SU-DHL-6 (cell line): ENCODE measurements at regions not wholly inside any gene's neighbourhood (a gene's known extent, or its start where the extent isn't known, plus 50 kb on each side); places are given as distances from the start of the nearest gene placed in this dataset.

Experiments
- H2AFZ ChIP-seq: fragments of 200-600 bp; sonication (generic); 2 replicates; pipeline ENCODE4 v1.6.1; 2014; ENCODE audit warnings: low read depth, mild to moderate bottlenecking, moderate library complexity, mixed read lengths, antibody characterized with exemption, low read length; ENCODE audit not compliant: severe bottlenecking
- H3F3A ChIP-seq: fragments of 200-600 bp; shearing (Covaris generic); 2 replicates; pipeline ENCODE4 v1.6.0; 2016; ENCODE audit warnings: antibody characterized with exemption, mild to moderate bottlenecking; ENCODE audit not compliant: insufficient read depth
- H3K27ac ChIP-seq: fragments of 200-600 bp; sonication (generic); 2 replicates; pipeline ENCODE4 v1.5.1; 2016; ENCODE audit warnings: low read depth, mild to moderate bottlenecking, low read length, moderate library complexity, mixed read lengths
- H3K27me3 ChIP-seq: fragments of 200-600 bp; sonication (generic), shearing (Covaris generic); 2 replicates; pipeline ENCODE4 v1.6.0; 2014; ENCODE audit warnings: mild to moderate bottlenecking, low read length
- H3K36me3 ChIP-seq: fragments of 200-600 bp; sonication (generic); 2 replicates; pipeline ENCODE4 v1.6.1; 2014; ENCODE audit warnings: mild to moderate bottlenecking, low read length, mixed read lengths
- H3K4me2 ChIP-seq: fragments of 300-600, 200-600 bp; shearing (Covaris generic), sonication (generic); 2 replicates; pipeline ENCODE4 v1.6.0; 2014; ENCODE audit warnings: low read length, low read depth, mild to moderate bottlenecking; ENCODE audit not compliant: poor library complexity, severe bottlenecking
- H3K4me3 ChIP-seq: fragments of 200-600 bp; sonication (generic); 2 replicates; pipeline ENCODE4 v1.5.1; 2014; ENCODE audit warnings: antibody characterized with exemption, low read length, mild to moderate bottlenecking, mixed read lengths; ENCODE audit not compliant: insufficient read depth, poor library complexity, severe bottlenecking
- H3K79me2 ChIP-seq: fragments of 200-600 bp; sonication (generic); 2 replicates; pipeline ENCODE4 v1.6.1; 2014; ENCODE audit warnings: mild to moderate bottlenecking, low read length, moderate library complexity; ENCODE audit not compliant: insufficient read depth
- H3K9ac ChIP-seq: fragments of 200-600 bp; sonication (generic); 2 replicates; pipeline ENCODE4 v1.7.0; 2014; ENCODE audit warnings: mild to moderate bottlenecking, low read length
- H3K9me2 ChIP-seq: fragments of 200-600 bp; sonication (generic); replicated peaks from 2 replicates; pipeline ENCODE4 v1.6.1; 2014; ENCODE audit warnings: low read length; ENCODE audit not compliant: insufficient read depth
- H3K9me3 ChIP-seq: fragments of 200-600 bp; sonication (generic); 2 replicates; pipeline ENCODE4 v1.6.1; 2014; ENCODE audit warnings: low read length, mixed read lengths; ENCODE audit not compliant: insufficient read depth
- H4K20me1 ChIP-seq: fragments of 200-600 bp; sonication (generic); 2 replicates; pipeline ENCODE4 v1.6.1; 2014; ENCODE audit warnings: low read depth, mild to moderate bottlenecking, antibody characterized with exemption, low read length, moderate library complexity, mixed read lengths
- EZH2phosphoT487 ChIP-seq: fragments of 200-600 bp; sonication (generic), shearing (Covaris generic); conservative IDR thresholded peaks from 2 replicates; pipeline ENCODE4 v1.6.1; 2018; ENCODE audit warnings: mild to moderate bottlenecking, antibody characterized with exemption, low read length, moderate library complexity, mixed read lengths
- TF ChIP-seq, protein P1 (sequence below): fragments of 200-600 bp; sonication (generic); IDR thresholded peaks from one replicate; pipeline ENCODE4 v1.5.1; 2017; ENCODE audit warnings: antibody characterized with exemption, mild to moderate bottlenecking, low read length, moderate library complexity; ENCODE audit not compliant: insufficient read depth, poor library complexity, severe bottlenecking

DNA sequence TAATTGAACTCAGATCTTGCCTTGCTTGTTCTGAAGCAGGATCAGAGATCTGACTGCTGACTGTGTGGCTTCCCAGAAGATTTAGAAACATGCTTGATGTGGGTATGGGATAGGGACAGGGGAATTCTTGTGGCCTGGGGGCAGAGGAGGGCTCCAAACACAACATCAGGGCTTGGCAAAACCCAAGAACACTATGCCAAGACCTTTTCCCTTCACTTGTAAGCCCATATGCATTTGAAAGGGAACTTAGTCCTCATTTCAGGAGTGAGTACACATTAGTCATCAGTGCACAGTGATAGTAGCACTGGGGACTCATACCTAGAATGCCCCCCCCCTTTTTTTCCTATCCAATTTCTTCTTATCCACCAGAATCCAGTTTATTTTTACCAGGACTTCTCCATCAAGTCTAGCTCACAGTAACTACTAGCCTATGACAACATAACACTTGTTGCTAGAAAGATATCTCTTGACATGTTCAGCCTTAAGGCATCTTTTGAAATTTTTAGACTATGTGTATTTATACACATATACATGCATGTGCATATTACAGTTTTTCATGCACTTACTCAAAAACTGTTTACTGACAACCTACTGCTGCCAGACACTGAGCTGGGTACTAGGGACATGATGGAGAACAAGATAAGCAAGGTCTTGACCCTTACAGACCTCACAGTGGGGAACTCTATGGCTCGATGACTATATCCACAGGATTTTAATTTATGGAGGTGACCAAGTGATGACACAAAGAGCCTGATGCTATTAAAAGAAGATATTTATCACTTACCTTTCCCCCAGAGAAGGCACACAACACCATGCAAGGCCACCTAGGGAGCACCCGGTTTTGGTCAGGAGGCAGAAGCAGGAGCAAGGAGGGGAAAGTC lies 158.3 kb upstream of the MAP3K1 start:
- H2AFZ ChIP-seq = no peak overlapping the region
- no peaks in the 10 kb centered on the region for H3F3A ChIP-seq
- H3K36me3 ChIP-seq = no peaks in the 10 kb centered on the region
- H3K9ac ChIP-seq = no peak overlapping the region
- H4K20me1 ChIP-seq = no peaks in the 10 kb centered on the region
- H3K4me3 ChIP-seq = no peak overlapping the region
- H3K27ac ChIP-seq = no peak overlapping the region
- H3K27me3 ChIP-seq = no peaks in the 10 kb centered on the region
- no peak overlapping the region for H3K4me2 ChIP-seq
- TF ChIP-seq EZH2phosphoT487 = no peak
- TF ChIP-seq, protein P1, sequence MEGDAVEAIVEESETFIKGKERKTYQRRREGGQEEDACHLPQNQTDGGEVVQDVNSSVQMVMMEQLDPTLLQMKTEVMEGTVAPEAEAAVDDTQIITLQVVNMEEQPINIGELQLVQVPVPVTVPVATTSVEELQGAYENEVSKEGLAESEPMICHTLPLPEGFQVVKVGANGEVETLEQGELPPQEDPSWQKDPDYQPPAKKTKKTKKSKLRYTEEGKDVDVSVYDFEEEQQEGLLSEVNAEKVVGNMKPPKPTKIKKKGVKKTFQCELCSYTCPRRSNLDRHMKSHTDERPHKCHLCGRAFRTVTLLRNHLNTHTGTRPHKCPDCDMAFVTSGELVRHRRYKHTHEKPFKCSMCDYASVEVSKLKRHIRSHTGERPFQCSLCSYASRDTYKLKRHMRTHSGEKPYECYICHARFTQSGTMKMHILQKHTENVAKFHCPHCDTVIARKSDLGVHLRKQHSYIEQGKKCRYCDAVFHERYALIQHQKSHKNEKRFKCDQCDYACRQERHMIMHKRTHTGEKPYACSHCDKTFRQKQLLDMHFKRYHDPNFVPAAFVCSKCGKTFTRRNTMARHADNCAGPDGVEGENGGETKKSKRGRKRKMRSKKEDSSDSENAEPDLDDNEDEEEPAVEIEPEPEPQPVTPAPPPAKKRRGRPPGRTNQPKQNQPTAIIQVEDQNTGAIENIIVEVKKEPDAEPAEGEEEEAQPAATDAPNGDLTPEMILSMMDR = no peak
- H3K79me2 ChIP-seq = no peaks in the 10 kb centered on the region
- H3K9me3 ChIP-seq = no peaks in the 10 kb centered on the region
- H3K9me2 ChIP-seq = no peaks in the 10 kb centered on the region

DNA sequence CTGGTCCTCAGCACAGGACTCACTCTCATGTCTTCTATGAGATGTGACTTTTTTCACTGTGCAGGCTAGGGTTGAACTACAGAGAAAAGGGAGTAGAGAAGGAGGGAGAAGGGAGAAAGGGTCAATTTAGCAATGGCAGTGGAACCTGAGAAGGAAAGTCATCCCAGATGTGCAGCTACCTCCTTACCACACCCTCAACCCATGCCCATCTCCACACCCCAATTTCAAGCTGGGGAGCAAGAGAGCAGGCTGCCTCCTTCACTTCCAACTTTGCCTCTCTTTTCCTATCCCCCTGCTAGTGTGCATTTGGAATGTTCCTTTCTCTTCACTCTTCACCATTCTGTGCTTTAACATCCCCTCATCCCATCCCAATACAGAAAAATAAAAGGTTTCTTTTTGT lies 163.5 kb upstream of the MAP3K1 start:
- no peak overlapping the region for H2AFZ ChIP-seq
- H3K4me3 ChIP-seq = no peak overlapping the region
- no peak overlapping the region for H3K27ac ChIP-seq

DNA sequence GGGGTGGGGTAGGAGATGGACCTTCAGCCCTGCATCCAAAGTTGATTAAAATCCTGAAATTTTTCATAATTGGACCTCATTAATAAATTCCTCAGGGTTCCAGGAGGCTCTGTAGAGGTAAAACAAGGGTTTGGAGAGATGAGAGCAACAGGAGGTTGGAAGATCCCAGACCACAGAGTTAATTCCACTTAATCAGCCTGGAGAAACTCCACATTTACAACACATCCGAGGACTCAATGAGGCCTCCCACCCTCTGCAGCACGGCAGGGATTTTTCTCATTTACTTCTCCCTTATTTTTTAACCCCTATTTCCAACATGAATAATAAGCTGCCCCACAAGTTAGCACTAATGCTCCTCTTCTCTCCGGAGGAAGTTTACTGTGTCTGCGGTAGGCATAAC lies 165.0 kb upstream of the MAP3K1 start:
- H3K27ac ChIP-seq = no peak overlapping the region
- H3K79me2 ChIP-seq = no peaks in the 10 kb centered on the region
- no peak for TF ChIP-seq EZH2phosphoT487
- TF ChIP-seq, protein P1 = no peak
- no peak overlapping the region for H3K4me3 ChIP-seq
- H3F3A ChIP-seq = no peaks in the 10 kb centered on the region
- no peak overlapping the region for H2AFZ ChIP-seq
- no peak overlapping the region for H3K9ac ChIP-seq
- H3K27me3 ChIP-seq = no peaks in the 10 kb centered on the region
- no peaks in the 10 kb centered on the region for H3K9me3 ChIP-seq
- H3K9me2 ChIP-seq = no peaks in the 10 kb centered on the region
- no peaks in the 10 kb centered on the region for H4K20me1 ChIP-seq
- H3K36me3 ChIP-seq = no peaks in the 10 kb centered on the region
- no peak overlapping the region for H3K4me2 ChIP-seq

More for the DNA sequence above, 163.5 kb upstream of the MAP3K1 start:
- Histone ChIP-seq H4K20me1 (no peaks in the 10 kb centered on the region), H3F3A (no peaks in the 10 kb centered on the region), H3K4me2 (no peak overlapping the region), H3K36me3 (no peaks in the 10 kb centered on the region), H3K79me2 (no peaks in the 10 kb centered on the region), H3K9me2 (no peaks in the 10 kb centered on the region), H3K9me3 (no peaks in the 10 kb centered on the region), H3K27me3 (no peaks in the 10 kb centered on the region), H3K9ac (no peak overlapping the region)
- TF ChIP-seq, protein P1 = no peak
- no peak for TF ChIP-seq EZH2phosphoT487
